HL-60 (cell line): ENCODE measurements at regions not wholly inside any gene's neighbourhood (a gene's known extent, or its start where the extent isn't known, plus 50 kb on each side); places are given as distances from the start of the nearest gene placed in this dataset.

Experiments
- POLR2AphosphoS5 ChIP-seq: IDR thresholded peaks from 2 replicates; pipeline ENCODE4 v1.6.1; 2012; ENCODE audit warnings: low read depth
- REST ChIP-seq: IDR thresholded peaks from 2 replicates; pipeline ENCODE4 v1.6.1; 2012; ENCODE audit warnings: low read depth; ENCODE audit not compliant: insufficient replicate concordance
- TF ChIP-seq, protein P1 (sequence below): IDR thresholded peaks from one replicate; pipeline ENCODE4 v1.5.1; 2011; ENCODE audit warnings: low read length, control low read depth, inconsistent platforms; ENCODE audit not compliant: insufficient read depth

DNA sequence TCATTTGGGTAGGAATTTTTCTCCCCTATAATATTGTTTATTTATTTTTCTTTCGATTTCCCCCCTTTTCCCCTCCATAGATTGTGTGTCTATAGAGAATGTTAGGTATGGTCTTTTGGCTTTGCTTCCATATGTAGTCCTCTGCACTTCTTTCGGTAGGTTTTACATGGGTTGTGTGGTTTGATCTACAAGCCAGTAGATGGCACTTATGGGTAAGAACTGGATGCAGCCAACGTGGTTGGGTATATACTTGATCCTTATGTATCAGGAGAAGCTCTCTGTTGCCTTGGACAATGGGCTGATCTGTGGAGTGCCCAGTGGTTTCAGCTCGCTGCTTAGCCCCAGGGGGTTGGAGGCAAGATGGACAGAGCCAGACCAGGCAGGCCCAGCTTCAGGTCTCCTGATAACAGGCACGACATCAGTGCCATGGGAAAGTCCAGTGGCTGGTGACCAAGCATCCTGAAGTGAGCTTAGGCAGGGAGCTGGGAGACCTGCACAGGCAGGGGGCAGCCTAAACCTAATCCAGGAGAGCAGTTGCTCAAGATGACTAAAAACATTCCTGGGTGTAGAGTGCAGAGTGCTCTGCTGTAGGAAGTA is 488.3 kb downstream of the CCDC85A start:
- TF ChIP-seq, protein P1, sequence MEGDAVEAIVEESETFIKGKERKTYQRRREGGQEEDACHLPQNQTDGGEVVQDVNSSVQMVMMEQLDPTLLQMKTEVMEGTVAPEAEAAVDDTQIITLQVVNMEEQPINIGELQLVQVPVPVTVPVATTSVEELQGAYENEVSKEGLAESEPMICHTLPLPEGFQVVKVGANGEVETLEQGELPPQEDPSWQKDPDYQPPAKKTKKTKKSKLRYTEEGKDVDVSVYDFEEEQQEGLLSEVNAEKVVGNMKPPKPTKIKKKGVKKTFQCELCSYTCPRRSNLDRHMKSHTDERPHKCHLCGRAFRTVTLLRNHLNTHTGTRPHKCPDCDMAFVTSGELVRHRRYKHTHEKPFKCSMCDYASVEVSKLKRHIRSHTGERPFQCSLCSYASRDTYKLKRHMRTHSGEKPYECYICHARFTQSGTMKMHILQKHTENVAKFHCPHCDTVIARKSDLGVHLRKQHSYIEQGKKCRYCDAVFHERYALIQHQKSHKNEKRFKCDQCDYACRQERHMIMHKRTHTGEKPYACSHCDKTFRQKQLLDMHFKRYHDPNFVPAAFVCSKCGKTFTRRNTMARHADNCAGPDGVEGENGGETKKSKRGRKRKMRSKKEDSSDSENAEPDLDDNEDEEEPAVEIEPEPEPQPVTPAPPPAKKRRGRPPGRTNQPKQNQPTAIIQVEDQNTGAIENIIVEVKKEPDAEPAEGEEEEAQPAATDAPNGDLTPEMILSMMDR = no peak
- TF ChIP-seq POLR2AphosphoS5 (no peak), REST (no peak)
